ENCODE measurements at regions not wholly inside any gene's neighbourhood (a gene's known extent, or its start where the extent isn't known, plus 50 kb on each side); places are given as distances from the start of the nearest gene placed in this dataset.

GRCh38 chr7:121474301-121474673 is 78.2 kb upstream of the FAM3C start:
- Histone ChIP-seq H2BK20ac (ENCODE audit: low read depth, low read length) (no peak overlapping the region), H3K9ac (ENCODE audit: low read depth, low read length) (no peak overlapping the region), H3K27me3 (ENCODE audit: control insufficient read depth, insufficient read depth, low read length) (no peaks in the 10 kb centered on the region; the same call in 1 of the 2 replicates), H3K4me2 (ENCODE audit: low read depth, low read length) (no peak overlapping the region), H3K23ac (ENCODE audit: low read depth, low read length) (no peak overlapping the region), H4K91ac (ENCODE audit: insufficient read depth, low read depth, low read length) (no peak overlapping the region), H3K18ac (ENCODE audit: low read depth, low read length) (no peak overlapping the region), H2BK5ac (ENCODE audit: low read depth, low read length, poor library complexity, severe bottlenecking) (no peak overlapping the region), H3K79me1 (ENCODE audit: low read depth in 1 of 2, low read length in 2 of 2) (no peaks in the 10 kb centered on the region), H2AFZ (replicated peaks; ENCODE audit: low read length, poor library complexity) (no peak overlapping the region), H2AK5ac (ENCODE audit: low read depth, low read length) (no peak overlapping the region), H3K56ac (ENCODE audit: extremely low read depth, insufficient read depth, low read length) (no peak overlapping the region), H3K4me3 (ENCODE audit: insufficient read depth, low read depth, low read length) (no peak overlapping the region), H4K20me1 (ENCODE audit: insufficient read depth, low read length) (no peaks in the 10 kb centered on the region), H3K14ac (replicated peaks; ENCODE audit: low read depth, low read length) (no peak overlapping the region), H4K8ac (ENCODE audit: low read depth in 2 of 2, low read length in 2 of 2) (no peak overlapping the region), H2BK120ac (ENCODE audit: low read depth, low read length) (no peak overlapping the region), H2BK15ac (ENCODE audit: low read depth, low read length) (no peak overlapping the region), H3K9me1 (ENCODE audit: insufficient read depth, low read length) (no peaks in the 10 kb centered on the region), H3K4me1 (ENCODE audit: control insufficient read depth, insufficient read depth, low read length) (peaks cover 2% of the 10 kb centered on the region; the same call in 1 of the 2 replicates), H3K4ac (ENCODE audit: low read depth, low read length) (no peak overlapping the region), H4K5ac (ENCODE audit: low read depth, low read length) (no peak overlapping the region), H3K9me3 (ENCODE audit: control insufficient read depth, insufficient read depth, low read length) (no peaks in the 10 kb centered on the region), H2AK9ac (replicated peaks; ENCODE audit: low read depth, low read length, poor library complexity) (no peak overlapping the region), H3K36me3 (ENCODE audit: control insufficient read depth, insufficient read depth, low read length) (no peaks in the 10 kb centered on the region), H3K27ac (ENCODE audit: insufficient read depth, low read length) (no peak overlapping the region)
- in situ Hi-C loops (cut with MboI; ENCODE audit: low sequenced_read_pairs) (no loop called here), intact Hi-C loops (cut with micrococcal nuclease) (no loop called here), dilution Hi-C loops (cut with HindIII; ENCODE audit: low sequenced_read_pairs, unreplicated experiment) (no loop called here)
- ATAC-seq (ENCODE audit: low read depth) (no peak), DNase-seq (no peak)
- WGBS, 2 experiments (ENCODE audit: extremely low coverage in 2 of 2, insufficient read length in 1 of 2), result no CpG with 5 or more reads among the region's 1 CpG
- TF ChIP-seq CTCF (conservative IDR thresholded peaks at IDR 0.05; ENCODE audit: low read depth, low read length) (no peak), NFE2L2 (IDR thresholded peaks at IDR 0.05; ENCODE audit: low read depth, low read length) (no peak), BHLHE40 (IDR thresholded peaks at IDR 0.05; ENCODE audit: low read depth, low read length) (no peak), MAFK (IDR thresholded peaks at IDR 0.05; ENCODE audit: low read depth, low read length) (no peak), MXI1 (IDR thresholded peaks at IDR 0.05; ENCODE audit: borderline replicate concordance, low read depth, low read length) (no peak), MAZ (IDR thresholded peaks at IDR 0.05; ENCODE audit: borderline replicate concordance, low read depth, low read length) (no peak), FOS (IDR thresholded peaks at IDR 0.05; ENCODE audit: low read depth, low read length) (no peak), CEBPB (IDR thresholded peaks at IDR 0.05; ENCODE audit: low read depth, low read length) (no peak)
- no TSS peak for BruUV-seq (replicated peaks)
- ChIA-PET POLR2A (ENCODE audit: unreplicated experiment) (no interaction called here), CTCF (no interaction called here)

Data from IMR-90 (cell line).